ENCODE measurements at regions not wholly inside any gene's neighbourhood (a gene's known extent, or its start where the extent isn't known, plus 50 kb on each side); places are given as distances from the start of the nearest gene placed in this dataset.

DNA sequence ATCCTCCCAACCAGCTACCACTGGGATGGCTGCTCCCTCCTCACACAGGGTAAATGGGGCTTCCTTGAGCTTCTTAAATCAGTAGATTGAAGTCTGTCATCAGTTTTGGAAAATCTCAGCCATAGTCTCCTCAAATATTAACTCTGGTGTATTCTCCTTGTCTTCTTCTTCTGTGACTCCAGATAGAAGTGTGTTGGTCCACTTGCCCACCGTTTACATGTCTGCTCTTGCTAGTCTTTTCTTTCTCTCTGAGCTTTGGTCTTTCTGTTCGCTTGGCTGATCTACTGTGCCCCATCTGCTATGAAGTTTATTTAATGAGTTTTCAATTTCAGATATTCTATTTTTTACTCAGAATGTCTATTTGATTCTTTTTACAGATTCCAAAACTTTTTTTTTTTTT lies 281.7 kb upstream of the HDAC4 start:
- DNase-seq: no peak

DNA sequence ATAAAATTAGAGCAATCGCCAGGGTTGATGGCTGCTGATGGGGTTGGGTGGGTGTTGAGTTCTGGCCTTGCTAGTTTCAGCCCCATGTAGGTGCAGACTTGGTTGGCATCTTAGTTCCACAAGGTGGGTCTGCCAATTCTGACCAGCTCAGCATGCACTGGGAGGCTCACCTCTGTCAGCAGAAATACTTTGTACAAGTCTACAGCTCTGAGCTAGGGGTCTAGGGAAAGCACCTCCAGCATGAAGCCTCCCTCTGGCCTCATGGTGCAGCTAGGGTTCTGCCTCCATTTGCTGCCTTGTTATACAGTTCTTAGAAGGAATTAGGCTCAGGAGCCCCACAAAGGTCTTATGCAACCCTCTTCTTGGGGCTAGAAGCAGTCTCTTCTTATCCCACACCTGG lies 278.9 kb upstream of the HDAC4 start:
- DNase-seq: no peak

DNA sequence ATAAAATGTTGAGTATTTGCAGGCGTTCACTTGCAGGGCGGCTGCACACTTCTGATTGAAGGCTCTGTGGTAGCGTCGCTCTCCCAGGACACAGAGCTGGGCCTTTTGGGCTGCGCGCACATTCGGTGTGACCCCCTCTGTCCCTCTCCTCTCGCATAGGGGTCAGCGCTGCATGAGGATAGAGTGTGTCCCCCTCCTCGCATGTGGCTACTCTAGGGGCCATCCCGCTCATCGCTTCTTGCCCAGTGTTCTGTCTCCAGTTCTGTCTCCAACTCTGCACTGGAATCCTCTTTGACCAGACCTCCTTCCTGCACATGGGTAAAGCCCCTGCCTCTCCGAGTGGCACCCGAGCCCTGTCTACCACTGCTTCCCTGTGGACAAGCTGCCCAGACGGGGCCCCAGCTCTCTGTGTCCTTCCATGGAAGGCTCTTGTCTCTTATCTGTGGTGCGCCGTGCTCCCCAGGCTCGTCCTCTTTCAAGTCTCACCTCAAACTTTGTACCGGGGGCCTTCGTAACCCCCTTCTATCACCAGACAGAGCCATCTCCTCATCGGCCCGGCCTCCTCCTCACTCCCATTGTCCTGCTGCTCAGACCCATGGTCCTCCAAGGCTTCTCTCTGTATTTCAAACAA lies 278.0 kb upstream of the HDAC4 start:
- no peak for DNase-seq

DNA sequence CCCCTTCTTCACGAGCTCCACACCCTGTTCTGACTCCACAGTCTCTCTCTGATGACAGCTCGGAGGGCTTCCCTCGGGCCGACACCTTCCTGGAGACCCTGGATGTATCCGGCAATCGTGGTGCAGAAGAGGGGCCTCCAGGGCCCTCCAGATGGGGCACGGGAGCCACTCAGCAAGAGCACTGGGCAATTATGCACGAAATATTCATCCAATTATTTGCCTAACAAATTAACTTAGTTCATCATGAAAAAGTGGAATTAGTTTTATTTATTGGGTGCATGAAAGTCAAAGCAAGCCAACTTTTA lies 277.3 kb upstream of the HDAC4 start:
- no peak for DNase-seq

DNA sequence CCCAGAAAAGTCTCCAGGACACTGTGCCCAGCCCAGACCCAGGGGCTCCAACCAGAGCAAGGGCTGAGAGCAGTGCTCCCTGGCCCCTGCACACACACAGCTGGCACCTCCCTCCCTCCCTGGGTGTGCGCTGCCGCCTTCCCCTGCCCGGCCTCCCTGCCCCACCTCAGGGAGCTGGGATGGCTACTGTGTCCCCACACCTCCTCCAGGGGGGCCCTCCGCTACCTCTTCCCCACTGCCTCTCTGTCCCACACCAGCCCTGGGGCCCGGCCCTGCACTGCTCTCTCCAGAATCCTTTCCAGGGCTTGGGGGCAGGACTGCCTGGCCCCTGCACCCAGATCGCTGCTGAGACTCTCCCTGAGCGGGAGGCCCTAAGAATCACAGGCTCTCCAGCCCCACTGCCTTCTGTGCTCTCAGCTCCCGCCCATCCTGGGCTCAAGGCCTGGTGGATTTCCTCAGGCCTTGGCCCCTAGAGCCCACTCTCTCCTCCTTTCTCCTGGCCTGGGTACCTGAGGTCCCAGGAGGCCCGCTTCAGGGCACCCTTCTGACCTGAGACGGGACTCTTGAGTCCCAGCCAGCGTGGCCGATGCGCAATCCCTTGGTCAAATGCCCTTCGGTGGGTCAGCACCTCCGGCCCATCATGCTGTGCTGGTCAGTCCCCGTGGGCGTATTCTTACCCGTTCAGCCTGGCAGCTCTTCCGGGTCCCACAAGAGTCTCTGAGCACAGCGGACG lies 276.8 kb upstream of the HDAC4 start:
- DNase-seq: no peak

DNA sequence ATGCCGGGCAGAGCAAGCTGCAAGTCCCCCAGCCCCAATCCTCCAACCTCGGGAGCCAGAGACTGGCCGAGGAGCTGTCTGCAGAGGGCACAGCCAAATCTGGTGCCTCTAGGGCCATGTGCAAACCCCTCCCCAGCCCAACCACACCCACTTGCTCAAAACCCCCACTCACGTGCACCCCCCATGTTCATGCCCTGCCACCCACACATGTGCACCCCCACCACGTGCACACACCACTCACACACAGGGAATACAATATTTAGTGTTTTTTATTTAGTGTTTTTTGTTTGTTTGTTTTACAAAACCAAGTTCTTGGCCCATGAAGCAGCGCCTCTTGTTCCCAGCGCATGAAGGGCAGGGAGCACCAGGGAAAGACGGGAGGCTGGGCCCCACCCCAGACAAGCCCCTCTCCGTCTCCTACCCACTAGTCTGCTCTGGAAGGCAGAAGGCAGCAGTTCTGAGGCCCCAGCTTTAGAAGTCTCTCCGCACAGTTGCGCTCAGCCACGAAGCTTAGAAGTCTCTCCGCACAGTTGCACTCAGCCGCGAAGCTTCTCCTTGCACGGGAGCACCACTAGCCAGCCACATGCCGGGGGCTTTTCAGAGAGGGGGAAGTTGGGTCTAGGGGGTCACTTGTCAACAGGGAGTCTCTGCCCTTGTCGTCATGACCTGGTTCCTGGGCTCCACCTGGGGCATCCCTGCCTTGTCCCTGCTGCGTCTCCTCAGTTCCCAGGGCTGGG lies 276.1 kb upstream of the HDAC4 start:
- no peak for DNase-seq

DNA sequence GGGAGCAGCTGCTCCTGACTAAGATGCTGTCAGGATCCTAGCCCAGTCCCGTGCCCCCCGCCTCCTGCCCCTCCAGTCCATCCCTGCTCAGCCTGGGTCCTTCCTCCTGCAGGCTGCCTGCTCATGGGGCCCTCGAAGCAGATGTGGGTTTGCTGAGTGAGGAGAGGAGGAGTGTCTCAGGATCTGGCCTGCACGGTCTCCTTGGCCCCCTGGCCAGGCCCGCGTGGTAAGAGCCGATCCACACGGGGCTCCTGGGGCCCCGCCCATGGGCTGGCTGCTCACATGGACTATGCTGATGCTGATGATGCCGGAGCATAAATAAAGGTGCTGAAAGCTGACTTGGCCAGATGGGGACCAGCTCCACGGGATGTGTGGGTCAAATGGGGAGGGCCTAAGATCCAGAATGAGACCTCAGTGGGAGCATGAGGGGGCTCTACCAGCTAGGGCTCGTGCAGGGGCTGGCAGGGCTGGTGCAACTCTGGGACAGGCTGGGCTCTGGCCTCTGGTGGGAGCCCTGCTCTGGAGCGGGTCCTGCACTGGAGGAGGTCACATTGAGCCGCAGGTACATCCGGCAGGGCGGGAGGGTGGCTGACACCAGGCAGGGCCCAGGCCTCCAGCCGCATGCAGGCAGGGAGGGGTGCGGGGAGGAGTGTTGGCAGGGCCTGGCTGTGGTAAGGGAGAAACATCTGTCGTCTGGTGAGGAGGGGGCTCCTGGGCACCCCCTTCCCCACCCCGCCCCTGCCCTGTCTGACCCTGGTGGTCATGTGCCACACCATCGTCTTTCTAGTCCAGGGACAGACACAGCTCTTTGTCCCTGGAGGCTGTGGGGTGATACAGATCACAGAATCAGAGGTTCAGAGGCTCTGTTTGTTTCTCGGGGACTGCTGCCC lies 275.3 kb upstream of the HDAC4 start:
- no peak for DNase-seq

DNA sequence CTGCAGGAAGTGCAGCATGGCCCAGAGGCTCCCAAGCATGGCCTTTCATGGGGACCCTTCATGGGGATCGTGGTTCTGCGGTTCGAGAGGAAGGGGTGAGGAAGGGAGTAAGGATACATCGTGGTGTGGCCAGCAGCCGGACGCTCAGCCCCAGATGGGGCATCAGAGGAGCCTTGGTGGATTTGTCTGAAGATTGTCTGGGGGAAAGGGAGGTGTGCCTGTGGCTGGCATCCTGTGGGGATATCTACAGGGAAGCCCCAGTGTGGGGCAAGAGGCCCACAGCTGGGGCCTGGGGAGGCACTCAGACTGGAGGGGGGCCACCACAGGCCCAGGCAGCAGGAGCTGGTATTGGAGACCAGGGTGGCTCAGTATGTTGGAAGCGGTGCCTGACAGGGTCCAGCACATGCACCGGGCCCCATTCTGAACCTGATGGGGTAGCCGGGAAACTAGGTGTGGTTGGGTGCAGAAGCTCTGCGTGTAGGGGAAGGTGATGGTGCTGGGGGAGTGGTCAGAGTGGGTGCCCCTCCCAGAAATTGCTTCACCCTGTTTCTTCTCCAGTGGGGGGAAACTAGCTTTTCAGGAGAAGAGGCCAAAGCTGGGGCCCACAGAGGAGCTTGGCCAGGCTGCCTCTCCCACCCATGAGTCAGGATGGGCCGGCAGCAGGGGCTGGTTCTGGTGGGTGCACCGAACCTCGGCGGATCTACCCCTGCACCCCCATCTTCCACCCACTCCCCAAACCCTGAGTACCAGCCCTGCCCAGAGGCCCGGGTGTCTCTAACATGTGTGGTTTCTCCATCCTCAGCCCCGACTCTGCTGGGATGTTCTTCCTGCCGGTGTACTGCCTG lies 274.4 kb upstream of the HDAC4 start:
- no peak for DNase-seq

DNA sequence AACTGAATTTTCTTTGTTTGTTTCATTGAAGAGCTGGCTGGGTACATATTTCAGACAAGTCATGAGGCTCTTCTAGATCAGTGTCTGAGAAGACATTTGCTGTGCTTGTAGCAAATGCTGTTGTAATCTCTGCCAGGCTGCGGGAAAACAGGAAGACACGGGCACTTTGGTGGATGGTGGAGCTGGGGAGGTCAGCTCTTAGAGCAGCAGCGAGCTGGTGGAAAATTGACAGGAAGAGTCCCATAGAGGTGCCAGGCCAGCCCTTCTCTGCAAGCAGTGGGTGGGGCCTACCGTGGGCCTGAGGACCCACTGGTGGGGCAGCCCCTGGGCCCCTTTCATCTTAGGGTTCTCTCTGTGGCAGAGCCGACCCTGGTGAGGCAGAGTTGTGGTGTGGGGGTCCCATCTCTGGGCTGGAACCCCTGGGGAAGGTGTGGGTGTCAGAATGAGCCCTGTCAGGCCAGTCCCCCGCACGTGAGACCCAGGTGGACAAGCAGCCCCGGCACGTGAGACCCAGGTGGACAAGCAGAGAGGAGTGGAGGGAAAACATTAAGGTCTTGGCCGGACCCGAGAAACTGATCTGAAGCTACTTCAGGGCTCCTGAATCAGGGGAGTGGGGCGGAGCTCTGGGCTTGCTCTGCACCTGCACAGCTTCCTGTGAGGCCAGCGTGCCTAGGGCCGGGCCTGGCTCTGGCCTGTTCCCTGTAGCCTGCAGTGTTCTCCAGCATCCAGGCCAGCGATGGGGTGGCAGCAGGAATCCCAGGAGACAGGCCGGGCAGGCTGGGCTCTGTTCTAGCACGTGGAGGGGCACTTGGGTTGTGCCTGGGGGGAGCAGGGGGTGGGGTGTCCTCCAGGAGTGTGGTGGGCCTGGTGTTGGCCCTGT lies 273.5 kb upstream of the HDAC4 start:
- DNase-seq: no peak

DNA sequence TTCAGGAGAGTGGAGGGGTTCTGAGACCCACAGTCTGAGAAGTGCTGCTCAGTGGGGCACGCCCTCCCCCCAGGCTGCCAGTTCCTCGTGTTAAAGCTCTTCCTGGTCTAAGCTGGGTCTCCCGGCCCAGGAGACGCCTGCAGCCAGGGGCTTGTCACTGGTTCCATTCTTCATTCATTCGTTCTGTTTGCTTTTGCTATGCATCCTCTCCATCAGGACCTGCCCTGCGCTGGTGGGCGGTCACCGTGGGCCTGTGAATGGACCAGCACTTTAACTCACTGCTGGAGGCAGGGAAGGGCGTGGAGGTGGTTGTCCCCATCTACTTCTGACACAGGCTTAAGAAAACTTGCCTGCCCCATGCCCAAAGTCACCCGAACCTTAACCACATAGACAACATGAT lies 272.8 kb upstream of the HDAC4 start:
- DNase-seq: no peak

DNA sequence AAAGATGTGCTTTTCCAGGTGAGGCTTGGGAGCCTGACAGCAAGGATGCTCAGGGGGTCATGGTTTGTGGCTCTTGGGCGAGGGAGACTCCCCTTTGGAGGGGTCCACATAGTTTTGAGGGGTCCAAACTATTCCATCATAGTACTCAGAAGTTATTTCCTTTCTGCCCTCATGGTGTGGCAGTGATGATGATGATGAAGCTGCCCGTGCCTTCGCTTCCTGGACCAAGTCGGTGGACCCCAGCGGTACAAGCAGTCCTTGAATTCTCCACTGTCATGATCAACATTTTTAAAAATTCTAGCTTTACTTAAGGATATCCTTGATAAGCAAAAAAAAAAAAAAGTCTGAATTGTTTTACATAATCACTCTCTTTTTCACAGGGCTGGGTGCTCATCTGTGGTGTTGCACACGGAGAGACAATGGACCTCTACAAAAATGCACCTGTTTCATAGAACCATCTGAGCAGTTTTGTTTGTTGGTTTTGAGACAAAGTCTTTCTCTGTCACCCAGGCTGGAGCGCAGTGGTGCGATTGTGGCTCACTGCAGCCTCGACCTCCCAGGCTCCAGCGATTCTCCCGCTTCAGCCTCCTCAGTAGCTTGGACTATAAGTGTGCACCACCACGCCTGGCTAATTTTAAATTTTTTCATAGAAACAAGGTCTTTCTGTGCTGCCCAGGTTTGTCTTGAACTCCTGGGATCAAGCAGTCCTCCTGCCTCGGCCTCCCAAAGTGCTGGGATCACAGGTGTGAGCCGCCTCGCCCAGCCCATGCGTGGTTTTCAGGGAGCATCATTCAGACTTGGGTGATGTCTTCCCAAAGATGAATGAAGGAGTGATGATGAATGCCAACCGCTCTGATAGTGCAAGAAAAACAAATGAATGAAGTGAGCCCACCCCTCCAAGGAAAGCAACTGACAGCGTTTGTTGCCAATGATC lies 271.4 kb upstream of the HDAC4 start:
- DNase-seq: no peak

DNA sequence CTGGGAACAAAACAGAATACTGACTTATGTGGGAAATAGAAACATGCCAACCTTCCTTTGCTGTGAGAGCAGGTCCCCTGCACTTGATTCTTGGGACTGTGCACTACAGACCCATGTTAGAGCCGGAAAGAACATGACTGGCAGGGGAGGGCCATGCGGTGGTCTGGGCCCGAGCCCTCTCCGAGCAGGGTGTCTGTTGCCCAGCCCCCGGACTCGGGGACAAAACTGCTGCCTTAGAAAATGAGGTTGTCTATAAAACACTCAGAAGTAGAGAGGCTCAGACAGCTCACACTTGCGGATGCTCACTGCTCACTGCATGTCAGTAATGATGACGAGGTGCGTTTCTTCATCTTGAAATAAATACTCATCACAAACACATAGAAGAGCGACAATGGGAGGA lies 270.7 kb upstream of the HDAC4 start:
- no peak for DNase-seq

DNA sequence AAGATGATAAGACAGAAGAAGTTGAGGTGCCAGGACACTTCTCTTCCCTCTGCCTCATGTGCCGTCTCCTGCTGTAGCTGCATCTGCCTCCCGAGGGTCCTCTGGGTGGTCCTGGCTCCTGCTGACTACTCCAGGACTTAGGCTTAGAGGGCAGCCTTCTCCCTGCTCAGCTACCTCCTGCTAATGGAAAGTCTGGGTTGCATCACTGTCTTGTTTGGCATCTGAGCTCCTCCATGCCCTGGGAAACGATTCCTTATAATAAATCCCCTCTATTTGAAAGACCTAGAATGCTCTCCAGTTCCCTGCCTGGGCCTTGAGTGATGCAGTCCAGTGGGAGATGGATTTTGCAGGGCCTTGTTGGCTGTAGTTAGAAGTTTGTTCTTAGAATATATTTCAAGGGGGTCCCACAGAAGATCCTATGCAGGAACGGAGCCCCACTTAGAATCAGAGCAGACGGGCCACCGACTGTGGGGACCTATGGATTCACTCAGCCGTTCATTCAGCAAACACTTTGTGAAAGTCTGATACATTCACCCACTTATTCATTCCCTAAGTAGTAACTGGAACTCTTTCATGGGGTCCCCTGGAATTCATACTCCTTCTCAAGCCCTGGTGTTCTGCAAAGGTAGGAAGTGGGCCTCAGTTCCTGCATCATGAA lies 269.8 kb upstream of the HDAC4 start:
- no peak for DNase-seq

DNA sequence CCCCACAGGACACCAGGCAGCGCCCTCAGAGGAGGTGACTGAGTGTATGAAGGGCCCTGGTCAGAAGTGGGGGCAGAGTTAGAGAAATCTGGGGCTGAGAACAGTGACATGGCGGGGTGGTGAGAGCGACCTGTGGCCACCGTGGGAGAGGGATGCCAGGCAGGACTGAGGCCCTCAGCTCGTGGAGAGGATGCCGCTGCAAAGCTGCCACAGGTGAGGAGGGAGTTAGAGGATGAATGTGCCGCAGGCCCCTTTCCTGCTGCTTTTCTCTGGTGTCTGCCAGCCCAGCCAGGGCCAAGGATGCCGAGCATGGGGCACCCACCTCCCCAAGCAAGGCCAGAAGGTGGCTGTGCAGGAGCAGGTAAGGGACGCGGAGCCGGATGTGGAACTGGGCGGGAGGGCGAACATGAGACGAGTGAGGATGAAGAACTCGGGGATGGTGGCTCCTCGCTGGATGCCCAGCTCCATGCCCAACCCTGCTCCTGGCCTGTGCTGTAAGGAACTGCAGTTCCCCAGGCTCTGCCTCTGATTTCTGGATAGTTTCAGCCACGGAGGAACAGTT lies 269.2 kb upstream of the HDAC4 start:
- DNase-seq: no peak

DNA sequence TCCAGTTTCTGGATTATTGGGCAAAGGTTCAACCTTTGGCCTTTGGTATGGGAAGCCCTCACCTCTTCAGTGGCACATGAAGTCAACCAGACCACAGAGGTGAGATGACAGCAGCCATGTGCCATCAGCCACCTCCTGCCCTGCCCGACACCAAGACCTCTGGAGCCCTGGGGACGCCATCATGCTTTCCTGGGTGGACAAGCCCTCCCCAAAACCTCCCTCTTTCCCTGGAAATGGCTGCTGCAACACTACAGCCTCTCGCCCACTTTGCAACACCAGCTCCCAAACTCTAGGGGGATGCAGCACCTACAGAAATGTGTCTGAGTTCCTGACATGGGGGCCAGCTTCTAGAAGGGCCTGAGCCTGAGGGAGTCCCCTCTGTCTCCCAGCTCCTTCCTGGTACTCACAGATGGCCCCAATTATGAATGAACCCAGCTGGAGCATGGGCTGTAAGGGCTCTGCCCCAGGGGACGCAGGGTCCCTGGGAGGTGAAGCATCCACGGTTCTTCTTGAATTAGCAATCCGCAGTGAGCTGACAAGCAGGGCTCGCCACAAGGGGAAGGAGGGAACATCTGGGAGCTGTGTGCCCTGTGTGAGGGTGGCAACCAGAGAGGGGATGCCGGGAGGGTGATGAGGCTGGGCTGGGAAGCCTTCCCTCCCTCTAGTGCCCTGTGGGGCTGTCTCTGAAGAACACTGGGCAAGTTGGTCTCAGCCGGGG lies 268.5 kb upstream of the HDAC4 start:
- peak in 1 of 2 experiments; percentile 58 for DNase-seq

DNA sequence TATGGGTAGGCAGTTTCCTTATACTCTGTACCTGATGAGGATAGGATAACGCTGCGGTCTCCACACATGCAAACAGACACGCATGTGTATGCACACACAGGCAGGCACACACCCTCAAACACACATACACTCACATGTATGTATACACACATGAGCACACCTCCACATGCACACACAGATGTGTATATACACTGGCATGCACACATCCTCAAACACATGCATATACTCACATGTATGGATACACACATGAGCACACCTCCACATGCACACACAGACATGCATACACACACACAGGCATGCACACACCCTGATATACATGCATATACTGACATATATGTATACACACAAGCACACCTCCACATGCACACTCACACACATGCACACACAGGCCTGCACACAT lies 267.8 kb upstream of the HDAC4 start:
- no peak for DNase-seq

DNA sequence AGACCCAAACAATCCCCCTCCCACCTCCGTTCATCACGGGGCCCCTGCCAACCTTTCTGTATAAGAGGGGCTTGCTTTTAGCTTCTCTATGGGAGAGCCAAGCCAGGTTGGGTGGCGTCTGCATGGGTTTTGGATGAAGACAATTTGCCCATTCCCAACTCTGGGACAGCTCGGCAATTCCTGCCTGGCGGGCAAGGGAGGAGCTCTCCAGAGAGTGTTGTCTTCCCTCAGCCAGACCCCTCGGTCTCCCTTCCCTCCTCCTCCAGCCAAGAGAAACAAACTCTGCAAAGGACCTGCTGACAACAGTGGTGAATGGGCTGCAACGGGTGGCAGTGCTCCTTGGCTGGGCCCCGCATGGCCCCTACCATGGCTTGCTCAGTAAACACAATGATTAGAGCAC lies 267.2 kb upstream of the HDAC4 start:
- no peak for DNase-seq

DNA sequence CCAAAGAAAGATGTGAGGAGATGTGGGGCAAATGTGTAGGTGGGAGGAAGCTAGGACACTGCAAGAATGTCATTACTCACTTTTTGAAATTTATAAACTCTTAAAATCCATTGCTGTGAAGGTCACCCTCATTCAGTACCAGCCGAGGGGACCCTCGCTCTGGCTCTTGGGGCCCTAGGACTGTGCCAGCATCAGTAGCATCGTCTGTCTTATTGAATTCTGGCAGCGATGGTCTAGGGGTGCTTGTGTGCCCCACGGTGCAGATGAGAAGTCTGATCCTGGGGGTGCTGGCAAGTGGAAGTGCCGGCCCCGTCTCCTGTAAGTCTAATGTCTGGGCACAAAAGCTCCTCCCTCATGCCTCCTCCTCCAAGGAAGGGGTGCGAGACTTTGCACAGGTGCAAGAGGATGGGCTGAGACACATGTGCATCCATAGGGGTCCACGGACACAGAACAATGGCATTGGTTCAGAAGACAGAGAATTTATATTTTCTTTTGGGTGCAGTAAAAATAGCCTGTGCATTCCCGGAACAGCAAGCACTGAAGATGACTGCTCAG lies 266.7 kb upstream of the HDAC4 start:
- DNase-seq: no peak

All from NCI-H524 (cell line).